SK-N-DZ (cell line): ENCODE measurements at regions not wholly inside any gene's neighbourhood (a gene's known extent, or its start where the extent isn't known, plus 50 kb on each side); places are given as distances from the start of the nearest gene placed in this dataset.
"Not testable (repeated sequence)": the region's sequence is repeated elsewhere in the genome, so short reads cannot be mapped to it uniquely, and the experiment has no call there.

Experiments
- DNase-seq: peaks from one replicate; pipeline ENCODE4 v3.0.0-alpha.2; 2015; ENCODE audit warnings: low spot score

DNA sequence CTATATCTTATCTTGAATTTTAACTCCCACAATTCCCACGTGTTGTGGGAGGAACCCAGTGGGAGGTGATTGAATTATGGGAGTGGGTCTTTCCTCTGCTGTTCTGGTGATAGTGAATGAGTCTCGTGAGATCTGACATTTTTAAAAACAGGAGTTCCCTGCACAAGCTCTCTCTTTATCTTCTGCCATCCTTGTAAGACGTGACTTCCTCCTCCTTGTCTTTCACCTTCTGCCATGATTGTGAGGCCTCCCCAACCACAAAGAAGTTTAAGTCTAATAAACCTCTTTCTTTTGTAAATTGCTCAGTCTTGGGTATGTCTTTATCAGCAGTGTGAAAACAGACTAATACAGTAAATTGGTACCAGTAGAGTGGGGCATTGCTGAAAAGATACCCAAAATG lies 963.6 kb upstream of the COX7C start:
- not testable (repeated sequence) for DNase-seq

DNA sequence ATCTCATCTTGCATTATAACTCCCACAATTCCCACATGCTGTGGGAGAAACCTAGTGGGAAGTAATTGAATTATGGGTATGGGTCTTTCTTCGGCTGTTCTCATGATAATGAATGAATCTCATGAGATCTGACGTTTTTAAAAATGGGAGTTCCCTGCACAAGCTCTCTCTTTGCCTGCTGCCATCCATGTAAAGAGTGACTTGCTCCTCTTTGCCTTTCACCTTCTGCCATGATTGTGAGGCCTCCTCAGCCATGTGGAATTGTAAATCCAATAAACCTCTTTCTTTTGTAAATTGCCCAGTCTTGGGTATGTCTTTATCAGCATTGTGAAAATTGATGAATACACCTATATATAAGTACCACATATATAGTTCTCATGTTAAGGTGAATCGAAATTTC lies 961.7 kb upstream of the COX7C start:
- no peak for DNase-seq

DNA sequence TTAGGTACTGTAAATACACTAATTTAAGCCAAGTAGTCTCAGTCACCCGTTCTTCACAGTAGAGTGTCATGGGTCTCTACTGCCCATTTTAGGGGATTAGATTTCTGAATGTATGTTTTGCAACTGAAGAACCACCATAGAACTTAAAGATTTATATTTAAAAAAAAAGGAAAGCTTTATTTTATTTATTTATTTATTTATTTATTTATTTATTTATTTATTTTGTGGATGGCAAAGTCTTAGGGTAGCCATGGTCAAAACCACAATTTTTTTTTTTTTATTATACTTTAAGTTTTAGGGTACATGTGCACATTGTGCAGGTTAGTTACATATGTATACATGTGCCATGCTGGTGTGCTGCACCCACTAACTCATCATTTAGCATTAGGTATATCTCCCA lies 960.4 kb upstream of the COX7C start:
- not testable (repeated sequence) for DNase-seq

DNA sequence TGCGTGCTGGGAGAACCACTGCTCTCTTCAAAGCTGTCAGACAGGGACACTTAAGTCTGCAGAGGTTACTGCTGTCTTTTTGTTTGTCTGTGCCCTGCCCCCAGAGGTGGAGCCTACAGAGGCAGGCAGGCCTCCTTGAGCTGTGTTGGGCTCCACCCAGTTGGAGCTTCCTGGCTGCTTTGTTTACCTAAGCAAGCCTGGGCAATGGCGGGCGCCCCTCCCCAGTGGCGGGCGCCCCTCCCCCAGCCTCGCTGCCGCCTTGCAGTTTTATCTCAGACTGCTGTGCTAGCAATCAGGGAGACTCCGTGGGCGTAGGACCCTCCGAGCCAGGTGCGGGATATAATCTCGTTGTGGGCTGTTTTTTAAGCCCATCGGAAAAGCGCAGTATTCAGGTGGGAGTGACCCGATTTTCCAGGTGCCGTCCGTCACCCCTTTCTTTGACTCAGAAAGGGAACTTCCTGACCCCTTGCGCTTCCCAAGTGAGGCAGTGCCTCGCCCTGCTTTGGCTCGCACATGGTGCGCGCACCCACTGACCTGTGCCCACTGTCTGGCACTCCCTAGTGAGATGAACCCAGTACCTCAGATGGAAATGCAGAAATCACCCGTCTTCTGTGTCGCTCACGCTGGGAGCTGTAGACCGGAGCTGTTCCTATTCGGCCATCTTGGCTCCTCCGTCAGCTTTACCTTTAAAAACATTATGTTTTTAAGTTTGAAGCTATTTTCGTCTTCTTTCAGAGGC lies 954.6 kb upstream of the COX7C start:
- DNase-seq = not testable (repeated sequence)

DNA sequence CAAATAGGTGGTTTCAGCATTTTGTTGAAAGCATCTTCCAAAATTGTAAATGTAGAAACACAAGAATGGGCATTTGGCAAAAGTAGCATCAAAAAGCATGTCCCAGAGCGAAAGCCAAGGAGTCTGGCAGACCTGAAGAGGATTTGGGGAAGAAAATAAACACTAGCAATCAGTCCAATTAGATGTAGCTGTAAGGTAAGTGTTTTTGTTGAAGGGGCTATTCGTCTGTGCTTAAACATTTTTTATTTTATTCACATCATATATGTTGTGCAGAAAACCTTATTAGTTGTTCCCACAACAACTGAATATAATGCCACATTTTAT lies 954.1 kb upstream of the COX7C start:
- DNase-seq = peak; percentile 28

DNA sequence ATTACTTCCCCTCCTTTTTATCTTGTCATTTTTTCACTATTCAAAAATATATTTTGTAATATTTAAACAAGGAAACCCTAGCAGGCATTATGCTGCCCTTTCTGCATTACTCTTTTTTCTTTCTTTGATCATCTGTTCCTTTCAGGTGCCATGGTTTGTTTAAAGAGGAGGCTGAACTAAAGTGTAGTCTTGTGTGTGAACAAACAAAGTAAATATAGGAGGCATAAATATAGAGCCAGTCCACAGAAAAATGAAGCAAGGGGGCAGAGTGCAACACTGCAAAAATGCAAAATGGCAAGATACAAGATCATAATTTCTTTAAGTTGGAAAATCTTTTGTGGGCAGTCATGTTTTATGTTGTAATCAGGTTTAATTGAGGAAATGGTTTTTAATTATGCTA lies 947.3 kb upstream of the COX7C start:
- DNase-seq = no peak

DNA sequence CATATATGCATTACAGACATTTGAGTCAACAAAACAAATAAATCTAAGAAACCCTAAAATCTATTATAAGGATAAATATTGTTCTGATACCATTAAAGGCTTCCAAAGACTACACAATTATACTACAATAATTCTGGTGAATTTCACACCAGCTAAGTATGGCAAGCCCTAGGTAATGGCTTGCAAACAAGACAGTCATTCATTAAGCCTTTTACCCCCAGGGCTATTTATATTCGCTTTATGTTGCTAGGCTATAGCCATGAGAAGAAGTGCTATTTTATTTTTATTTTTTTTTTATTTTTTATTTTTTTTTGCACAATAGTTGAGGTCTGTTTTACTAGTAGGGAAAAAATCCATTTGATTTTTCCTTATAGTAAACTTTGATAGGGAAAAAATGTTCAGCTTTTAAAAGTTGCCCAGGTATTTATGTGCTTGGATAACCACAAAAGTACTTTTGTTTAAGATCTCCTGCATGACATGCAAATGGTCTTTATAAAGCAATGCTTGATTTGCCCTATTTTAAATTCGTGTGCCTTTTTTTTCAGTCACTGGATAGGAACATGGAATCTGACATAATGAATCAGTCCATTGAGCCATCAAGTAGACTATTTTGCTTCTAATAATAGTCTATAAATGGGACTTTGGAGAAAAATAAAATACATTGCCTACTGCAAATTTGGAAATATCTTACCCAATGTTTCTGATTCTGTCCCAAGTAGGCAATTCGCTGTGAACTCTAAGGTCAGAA lies 946.3 kb upstream of the COX7C start:
- DNase-seq = no peak

DNA sequence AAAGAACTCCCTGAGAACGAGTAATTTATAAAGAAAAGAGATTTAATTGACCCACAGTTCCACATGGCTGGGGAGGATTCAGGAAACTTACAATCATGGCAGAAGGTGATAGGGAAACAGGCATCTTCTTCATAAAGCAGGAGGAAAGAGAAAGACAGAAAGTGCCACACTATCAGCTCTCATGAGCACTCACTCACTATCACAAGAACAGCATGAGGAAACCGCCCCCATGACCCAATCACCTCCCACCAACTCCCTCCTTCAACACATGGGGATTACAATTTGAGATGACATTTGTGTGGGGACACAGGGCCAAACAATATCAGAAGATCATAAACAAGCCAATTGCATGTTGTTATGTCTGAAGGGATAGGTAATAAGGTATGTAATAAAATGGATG lies 935.9 kb upstream of the COX7C start:
- DNase-seq = no peak

DNA sequence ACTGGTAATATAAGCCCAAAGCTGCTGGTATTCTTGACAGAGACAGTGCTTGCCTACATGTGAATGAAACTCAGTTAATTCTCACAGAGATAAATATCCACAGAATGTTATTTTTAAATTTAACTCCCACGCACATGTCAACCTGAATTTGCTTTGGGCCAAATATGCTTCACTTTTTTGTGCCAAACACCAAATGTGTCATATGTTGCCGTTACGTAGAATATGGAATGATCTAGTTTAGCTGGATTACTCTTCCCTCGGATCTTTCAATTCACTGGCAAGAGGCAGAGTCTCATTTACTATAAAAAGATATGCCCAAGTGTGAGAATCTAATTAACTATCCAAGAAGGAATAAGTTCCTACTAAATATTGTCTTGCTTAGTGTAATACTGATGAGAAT lies 933.4 kb upstream of the COX7C start:
- no peak for DNase-seq

DNA sequence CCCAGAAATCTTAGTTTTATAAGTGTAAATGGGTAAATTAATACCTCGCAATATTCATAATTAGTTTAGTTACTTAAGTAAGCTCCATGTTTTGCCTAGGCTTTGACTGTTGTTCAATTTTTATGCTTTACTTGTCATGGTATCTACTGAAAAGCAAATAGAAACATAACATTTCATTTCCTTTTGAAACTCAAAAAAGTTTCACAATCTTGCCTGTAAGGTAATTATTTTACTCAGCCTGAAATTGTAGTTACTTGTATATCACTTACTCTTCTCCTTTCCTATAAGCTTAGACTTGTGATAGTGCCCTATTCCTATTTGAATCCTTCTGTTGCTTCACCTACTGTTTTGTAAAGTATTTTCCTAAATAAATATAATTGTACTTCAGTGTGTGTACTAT lies 914.4 kb upstream of the COX7C start:
- DNase-seq = no peak

DNA sequence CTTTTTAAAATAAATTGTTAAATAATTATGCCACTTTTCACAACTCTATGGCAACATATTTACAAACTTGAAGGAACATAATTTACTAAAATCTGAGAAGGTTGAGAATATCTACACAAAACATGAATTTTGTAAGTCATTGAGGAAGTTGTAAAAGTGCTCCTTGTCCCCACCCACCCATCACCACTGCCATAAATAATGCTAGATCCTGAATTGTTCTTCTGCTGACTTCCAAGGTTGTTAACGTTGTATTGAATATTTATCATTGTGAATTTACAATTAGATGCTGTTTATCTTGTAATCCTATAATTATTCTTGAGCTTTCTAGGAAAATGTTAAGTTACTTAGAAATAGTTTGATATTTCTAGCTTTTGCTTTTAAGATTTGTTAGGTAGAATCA lies 908.0 kb upstream of the COX7C start:
- no peak for DNase-seq

DNA sequence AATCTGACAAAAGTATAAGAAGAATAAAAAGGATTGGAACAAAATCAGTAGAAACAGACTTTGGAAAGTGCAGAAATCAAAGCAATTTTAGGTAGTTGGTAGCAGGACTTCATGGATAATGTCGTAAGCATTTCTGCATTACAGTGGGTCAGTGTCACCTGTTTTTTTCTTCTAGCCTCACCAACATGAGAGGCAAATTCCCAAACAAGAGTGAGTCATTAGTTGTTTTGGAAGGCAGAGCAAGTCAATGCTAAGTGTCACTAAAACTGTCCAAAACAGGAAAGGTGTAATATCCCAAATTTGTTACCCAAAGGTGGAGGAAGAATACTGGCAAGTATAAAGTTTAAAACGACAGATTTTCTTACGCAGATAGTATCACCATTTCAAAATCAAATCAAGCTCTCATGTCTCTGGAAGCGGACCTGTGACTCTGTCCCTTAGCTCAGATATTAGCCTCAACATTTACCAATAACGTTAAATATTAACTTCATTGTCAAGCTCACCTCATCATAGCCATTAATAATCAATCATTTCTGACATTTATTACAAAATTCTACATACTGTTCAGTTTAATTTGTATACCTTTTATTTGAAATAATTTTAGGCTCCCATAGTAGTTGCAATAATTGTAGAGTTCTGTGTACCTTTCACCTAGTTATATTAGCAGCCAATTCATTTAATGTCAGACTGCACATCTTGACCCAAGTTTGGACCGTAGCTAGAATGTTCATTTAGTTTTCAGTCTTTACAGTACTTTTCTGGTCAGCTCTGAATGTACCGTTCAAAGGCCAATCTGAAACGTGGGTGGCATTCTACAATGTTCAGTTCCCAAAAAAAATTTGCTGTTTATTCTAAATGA lies 901.2 kb upstream of the COX7C start:
- DNase-seq = no peak

DNA sequence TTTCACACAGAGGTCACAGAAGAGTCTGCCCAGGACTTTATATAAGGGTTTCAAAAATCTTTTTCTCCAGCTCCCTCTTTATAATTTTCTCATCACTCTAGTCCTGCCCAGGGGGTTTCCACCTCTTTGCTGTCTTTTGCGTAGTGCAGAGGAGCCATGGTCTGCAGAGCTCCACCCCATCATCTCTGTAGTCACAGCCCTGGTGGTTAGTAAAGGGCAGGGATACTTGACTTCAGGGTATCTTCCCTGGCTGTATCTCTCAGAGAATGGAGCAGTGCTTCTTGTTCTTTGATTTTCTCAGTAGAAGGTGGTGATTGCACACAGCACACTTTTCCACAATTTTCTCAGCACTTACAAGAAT lies 900.6 kb upstream of the COX7C start:
- no peak for DNase-seq

DNA sequence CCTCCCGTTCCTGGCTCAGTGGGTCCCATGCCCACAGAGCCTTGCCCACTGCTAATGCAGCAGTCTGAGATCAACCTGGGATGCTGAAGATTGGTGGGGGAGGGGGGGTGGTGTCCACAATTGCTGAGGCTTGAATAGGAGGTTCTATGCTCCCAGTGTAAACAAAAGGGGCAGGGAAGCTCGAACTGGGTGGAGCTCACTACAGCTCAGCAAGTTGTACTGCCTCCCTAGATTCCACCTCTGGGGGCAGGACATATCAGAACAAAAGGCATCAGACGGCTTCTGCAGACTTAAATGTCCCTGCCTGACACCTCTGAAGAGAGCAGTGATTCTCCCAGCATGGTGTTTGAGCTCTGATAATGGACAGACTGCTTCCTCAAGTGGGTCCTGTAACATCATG lies 885.6 kb upstream of the COX7C start:
- DNase-seq = no peak

DNA sequence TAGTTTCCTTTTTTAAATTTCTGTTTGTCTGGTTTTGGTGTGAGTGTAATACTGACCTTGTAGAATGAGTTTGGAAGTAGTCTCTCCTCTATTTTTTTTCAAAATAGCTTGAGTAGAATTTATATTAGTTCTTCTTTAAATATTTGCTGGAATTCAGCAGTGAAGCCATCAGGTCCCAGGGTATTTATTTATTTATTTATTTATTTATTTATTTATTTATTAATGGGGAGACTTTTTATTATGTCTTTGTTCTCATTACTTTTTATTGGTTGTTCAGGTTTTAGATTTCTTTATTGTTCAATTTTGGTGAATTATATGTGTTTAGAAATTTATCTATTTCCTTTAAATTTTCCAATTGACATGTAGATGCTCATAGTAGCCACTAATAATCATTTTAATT lies 875.8 kb upstream of the COX7C start:
- no peak for DNase-seq

DNA sequence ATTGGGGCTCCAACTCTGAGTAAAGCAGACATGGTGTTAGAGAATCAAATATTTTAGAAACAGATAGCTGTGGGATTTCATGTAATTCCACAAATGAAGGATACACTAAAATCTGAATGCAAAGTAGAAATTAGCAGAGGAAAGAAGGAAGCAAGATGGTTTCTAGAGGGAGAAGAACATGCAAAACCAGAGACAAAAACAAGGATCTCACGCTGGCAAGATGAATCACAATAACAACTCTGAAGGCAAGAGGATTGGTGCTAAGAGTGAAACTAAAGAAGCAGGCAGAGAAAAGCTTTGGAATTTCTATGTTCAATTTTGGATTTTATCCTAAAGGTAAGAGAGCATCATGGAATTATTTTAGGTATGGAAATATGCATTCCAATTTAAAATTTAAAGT lies 857.2 kb upstream of the COX7C start:
- no peak for DNase-seq

DNA sequence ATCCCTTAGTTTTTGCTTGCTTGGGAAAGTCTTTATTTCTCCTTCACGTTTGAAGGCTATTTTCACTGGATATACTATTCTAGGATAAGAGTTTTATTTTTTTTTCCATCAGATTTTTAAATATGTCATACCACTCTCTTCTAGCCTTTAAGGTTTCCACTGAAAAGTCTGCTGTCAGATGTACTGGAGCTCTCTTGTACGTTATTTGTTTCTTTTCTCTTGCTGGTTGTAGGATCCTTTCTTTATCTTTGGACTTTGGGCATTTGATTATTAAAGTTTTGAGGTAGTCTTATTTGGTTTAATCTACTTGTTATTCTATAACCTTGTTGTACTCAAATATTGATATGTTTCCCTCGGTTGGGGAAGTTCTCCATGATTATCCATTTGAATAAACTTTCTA lies 848.4 kb upstream of the COX7C start:
- DNase-seq = no peak

DNA sequence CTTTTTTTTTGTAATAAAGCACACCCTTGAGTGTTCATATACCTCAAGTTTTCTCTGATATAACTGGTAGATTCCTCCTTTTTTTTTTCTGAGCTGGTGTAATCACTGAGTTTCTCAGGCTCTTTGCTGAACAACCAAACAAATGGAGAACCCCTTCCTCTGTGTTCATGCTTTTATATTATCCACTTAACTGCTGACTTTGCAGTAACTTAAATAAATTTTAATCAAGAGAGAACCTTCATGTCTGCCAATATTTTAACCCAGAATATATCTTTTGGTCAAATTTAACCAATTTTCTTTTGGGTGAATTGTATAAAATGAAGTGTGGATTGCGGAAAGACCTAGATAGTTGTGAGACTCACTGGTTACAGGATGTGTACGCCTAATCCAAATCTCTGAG lies 833.0 kb upstream of the COX7C start:
- no peak for DNase-seq

DNA sequence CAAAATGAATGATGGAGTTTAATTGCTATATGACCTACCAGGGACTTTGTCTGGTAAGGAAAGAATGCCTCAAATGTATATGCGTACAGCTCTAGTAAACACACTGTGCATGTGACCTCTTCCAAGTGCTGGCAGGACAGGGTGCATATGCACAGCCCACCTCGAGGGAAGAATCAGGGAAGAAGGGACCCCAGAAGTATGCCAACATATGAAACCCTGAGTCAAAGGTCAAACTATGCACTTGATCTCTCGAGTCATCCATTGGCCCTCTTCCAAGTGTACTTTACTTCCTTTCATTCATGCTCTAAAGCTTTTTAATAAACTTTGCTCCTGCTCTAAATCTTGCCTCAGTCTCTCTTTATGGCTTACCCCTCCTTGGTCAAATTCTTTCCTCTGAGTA lies 804.6 kb upstream of the COX7C start:
- no peak for DNase-seq

DNA sequence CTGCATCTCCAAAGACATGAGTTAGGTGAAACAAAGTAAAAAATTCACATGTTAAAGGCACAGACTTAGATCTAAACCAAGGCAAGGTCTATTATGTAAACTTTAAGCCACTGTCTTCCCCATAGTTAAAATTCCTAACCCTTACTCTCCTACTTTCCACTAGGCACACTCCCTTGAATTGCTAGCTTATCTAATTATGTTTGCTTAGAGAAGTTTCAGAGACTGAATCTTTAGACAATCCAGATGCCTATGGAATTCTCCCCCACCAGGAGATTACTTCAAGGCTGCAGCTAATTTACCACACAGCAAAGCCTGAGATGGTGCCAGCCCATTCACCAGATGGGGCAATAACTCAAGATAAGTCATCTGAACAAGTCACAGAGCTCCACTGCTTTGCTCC lies 803.1 kb upstream of the COX7C start:
- DNase-seq = peak; percentile 29

DNA sequence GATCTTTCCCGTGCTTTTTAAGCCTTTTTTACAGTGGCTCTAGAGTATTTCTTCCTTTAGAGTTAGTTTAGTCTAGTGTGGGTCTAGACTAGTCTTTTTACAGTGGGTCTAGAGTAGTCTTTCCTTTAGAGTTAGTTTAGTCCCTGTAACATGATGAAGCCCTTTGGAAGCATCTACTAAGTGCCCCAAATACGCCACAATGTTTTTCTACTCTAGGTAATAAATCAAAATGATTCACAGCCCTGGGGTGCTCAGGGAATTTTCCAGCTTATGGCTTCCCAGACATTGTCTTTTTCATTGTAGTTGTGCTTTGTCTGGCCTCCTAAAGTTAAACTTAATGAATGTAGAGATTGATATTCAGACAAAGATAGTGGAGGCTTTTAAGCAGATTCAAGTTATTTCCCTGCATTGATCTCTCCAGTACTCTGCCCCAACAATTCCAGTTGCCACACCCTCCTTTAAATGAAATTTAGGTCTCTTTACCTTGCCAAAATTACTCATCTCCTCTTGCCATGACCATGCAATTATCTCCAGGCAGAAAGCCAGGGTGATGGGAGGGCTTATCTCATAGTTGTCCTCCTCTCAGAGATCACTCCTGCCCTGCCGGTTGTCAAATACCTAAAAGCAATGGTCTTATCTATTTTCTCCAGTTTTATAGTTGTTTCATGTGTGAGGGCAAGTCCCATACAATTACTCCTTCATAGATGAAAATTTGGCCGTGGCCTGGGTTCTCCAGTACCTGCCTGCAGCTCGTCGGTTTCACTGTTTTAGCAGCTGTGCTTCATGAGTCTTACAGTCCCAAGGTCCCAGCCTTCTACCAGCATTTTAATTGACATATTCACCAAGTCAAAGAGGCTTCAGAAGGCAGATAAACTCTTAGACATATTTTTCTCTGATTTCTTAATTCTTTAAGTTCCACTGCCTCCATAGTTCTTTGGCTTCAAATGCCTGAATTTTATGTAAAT lies 794.0 kb upstream of the COX7C start:
- DNase-seq = no peak

DNA sequence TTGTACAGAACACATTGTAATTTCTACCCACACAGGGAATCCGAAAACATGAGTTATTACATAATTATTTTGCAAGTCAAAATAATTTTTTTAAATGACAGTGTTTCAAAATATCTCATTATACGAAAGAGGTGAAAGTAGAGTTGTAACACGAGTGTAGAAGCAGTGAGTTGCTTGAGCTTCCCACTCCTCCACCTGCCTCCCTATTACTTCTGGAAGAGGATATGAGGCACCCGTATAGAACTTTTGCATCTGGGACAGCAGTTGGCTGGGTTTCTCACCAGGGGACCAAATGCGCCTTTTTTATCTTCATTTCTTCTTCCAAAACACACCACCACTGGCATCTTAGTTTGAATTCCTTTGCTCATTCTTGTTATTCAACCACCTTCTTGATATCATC lies 779.0 kb upstream of the COX7C start:
- no peak for DNase-seq
